GM12878 (cell line): ENCODE measurements at regions not wholly inside any gene's neighbourhood (a gene's known extent, or its start where the extent isn't known, plus 50 kb on each side); places are given as distances from the start of the nearest gene placed in this dataset.

Experiments used
- CREB1 ChIP-seq: IDR thresholded peaks from 2 replicates; pipeline ENCODE4 v1.6.1; 2012; ENCODE audit warnings: low read depth, mild to moderate bottlenecking, inconsistent platforms
- CREM ChIP-seq: IDR thresholded peaks from 2 replicates; pipeline ENCODE4 v1.6.1; 2014; ENCODE audit warnings: antibody characterized with exemption, low read depth
- POLR2A ChIP-seq: IDR thresholded peaks from 2 replicates; pipeline ENCODE4 v1.6.1; 2011; ENCODE audit warnings: low read depth, mild to moderate bottlenecking, low read length
- POLR2AphosphoS5 ChIP-seq: IDR thresholded peaks from 2 replicates; pipeline ENCODE4 v1.6.1; 2011; ENCODE audit warnings: mild to moderate bottlenecking, low read length, inconsistent platforms
- RFX5 ChIP-seq: IDR thresholded peaks from 2 replicates; pipeline ENCODE4 v1.6.1; 2011; ENCODE audit warnings: low read depth, low read length, improper control_type of control experiment
- TAF1 ChIP-seq: IDR thresholded peaks from 2 replicates; pipeline ENCODE4 v1.6.1; 2011; ENCODE audit warnings: mild to moderate bottlenecking, low read depth, low read length, borderline replicate concordance
- ZNF274 ChIP-seq: IDR thresholded peaks from one replicate; pipeline ENCODE4 v1.8.0; 2011; ENCODE audit not compliant: insufficient read length, insufficient read depth
- TF ChIP-seq, protein P1 (sequence below), 3 experiments: IDR thresholded peaks in 2 of 3; conservative IDR thresholded peaks in 1 of 3; 2 replicates each; pipeline ENCODE4 v1.5.1; 2011; ENCODE audit warnings: low read depth in 3 of 3, low read length in 3 of 3, mild to moderate bottlenecking in 3 of 3, control low read depth in 2 of 3, moderate library complexity in 2 of 3, inconsistent platforms in 1 of 3, mixed read lengths in 1 of 3; ENCODE audit not compliant: control insufficient read depth in 2 of 3, insufficient read depth in 1 of 3; ENCODE audit errors: extremely low read depth in 1 of 3
- TF ChIP-seq, protein P2 (sequence below): IDR thresholded peaks from 2 replicates; pipeline ENCODE4 v1.6.1; 2012; ENCODE audit warnings: low read length, inconsistent platforms

DNA sequence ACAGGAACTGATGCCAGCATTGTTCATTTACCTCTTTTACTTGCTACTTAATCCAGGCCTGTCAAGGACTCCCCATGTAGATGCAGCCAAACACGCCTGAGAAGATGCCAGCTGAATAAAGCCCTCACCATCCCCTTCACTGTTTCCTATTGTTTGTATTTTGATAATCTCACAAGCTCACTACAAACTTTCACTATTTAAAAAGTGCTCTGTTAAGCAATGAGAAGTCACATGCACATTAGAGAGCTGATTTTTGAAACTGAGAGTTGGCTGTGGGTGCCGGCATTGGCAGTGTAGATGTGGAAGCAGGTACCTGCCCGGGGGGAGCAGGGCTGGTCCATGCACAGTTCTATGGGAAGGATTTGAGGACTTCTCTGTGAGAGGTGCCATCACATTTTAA, 169.8 kb upstream of the GRB10 start:
- no peak for TF ChIP-seq CREB1
- TF ChIP-seq, protein P1, sequence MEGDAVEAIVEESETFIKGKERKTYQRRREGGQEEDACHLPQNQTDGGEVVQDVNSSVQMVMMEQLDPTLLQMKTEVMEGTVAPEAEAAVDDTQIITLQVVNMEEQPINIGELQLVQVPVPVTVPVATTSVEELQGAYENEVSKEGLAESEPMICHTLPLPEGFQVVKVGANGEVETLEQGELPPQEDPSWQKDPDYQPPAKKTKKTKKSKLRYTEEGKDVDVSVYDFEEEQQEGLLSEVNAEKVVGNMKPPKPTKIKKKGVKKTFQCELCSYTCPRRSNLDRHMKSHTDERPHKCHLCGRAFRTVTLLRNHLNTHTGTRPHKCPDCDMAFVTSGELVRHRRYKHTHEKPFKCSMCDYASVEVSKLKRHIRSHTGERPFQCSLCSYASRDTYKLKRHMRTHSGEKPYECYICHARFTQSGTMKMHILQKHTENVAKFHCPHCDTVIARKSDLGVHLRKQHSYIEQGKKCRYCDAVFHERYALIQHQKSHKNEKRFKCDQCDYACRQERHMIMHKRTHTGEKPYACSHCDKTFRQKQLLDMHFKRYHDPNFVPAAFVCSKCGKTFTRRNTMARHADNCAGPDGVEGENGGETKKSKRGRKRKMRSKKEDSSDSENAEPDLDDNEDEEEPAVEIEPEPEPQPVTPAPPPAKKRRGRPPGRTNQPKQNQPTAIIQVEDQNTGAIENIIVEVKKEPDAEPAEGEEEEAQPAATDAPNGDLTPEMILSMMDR (IDR thresholded peaks at IDR 0.05 in 2 of 3, conservative IDR thresholded peaks at IDR 0.05 in 1 of 3; ENCODE audit: control insufficient read depth in 2 of 3, extremely low read depth in 1 of 3, insufficient read depth in 1 of 3, low read depth in 3 of 3, low read length in 3 of 3) = no peak
- no peak for TF ChIP-seq RFX5
- TF ChIP-seq CREM = no peak
- TF ChIP-seq ZNF274 = no peak
- no peak for TF ChIP-seq POLR2A
- TF ChIP-seq TAF1 = no peak
- TF ChIP-seq, protein P2, sequence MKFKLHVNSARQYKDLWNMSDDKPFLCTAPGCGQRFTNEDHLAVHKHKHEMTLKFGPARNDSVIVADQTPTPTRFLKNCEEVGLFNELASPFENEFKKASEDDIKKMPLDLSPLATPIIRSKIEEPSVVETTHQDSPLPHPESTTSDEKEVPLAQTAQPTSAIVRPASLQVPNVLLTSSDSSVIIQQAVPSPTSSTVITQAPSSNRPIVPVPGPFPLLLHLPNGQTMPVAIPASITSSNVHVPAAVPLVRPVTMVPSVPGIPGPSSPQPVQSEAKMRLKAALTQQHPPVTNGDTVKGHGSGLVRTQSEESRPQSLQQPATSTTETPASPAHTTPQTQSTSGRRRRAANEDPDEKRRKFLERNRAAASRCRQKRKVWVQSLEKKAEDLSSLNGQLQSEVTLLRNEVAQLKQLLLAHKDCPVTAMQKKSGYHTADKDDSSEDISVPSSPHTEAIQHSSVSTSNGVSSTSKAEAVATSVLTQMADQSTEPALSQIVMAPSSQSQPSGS = no peak
- TF ChIP-seq POLR2AphosphoS5 = no peak
